OCI-LY1 (cell line): ENCODE measurements at regions not wholly inside any gene's neighbourhood (a gene's known extent, or its start where the extent isn't known, plus 50 kb on each side); places are given as distances from the start of the nearest gene placed in this dataset.

ENCODE experiments used
- EZH2 ChIP-seq: fragments of 200-600 bp; sonication (generic), shearing (Covaris generic); IDR thresholded peaks from 2 replicates; pipeline ENCODE4 v1.8.0; 2017; ENCODE audit warnings: borderline replicate concordance, mixed run types, mild to moderate bottlenecking, antibody characterized with exemption, low read length, moderate library complexity, mixed read lengths
- TF ChIP-seq, protein P1 (sequence below): fragments of 200-600 bp; sonication (generic), shearing (Covaris generic); IDR thresholded peaks from 2 replicates; pipeline ENCODE4 v1.5.1; 2017; ENCODE audit warnings: mild to moderate bottlenecking, antibody characterized with exemption, low read length, moderate library complexity, mixed read lengths

DNA sequence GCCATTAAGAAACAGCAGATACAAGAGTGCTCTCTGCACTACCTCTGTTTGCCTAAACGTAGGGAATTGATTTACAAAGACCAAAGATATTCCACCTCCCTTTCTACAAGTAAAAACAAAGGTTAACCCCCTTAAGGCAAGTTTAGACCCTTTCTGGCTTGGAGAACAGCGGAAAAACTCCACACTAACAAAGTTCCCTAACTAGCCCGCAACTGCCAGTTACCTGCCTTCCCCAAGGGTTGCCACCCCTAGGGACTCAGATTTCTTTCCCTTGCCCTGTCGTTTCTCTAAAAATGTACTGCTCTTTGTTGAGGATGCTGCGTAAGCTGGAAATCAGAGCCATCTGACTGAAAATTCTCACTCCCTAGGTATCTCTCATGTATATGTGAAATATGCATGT lies 627.5 kb upstream of the SOX11 start:
- TF ChIP-seq, protein P1, sequence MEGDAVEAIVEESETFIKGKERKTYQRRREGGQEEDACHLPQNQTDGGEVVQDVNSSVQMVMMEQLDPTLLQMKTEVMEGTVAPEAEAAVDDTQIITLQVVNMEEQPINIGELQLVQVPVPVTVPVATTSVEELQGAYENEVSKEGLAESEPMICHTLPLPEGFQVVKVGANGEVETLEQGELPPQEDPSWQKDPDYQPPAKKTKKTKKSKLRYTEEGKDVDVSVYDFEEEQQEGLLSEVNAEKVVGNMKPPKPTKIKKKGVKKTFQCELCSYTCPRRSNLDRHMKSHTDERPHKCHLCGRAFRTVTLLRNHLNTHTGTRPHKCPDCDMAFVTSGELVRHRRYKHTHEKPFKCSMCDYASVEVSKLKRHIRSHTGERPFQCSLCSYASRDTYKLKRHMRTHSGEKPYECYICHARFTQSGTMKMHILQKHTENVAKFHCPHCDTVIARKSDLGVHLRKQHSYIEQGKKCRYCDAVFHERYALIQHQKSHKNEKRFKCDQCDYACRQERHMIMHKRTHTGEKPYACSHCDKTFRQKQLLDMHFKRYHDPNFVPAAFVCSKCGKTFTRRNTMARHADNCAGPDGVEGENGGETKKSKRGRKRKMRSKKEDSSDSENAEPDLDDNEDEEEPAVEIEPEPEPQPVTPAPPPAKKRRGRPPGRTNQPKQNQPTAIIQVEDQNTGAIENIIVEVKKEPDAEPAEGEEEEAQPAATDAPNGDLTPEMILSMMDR: no peak
- TF ChIP-seq EZH2: no peak
